K562 (cell line): ENCODE measurements at regions not wholly inside any gene's neighbourhood (a gene's known extent, or its start where the extent isn't known, plus 50 kb on each side); places are given as distances from the start of the nearest gene placed in this dataset.
A peak's percentile ranks its signal among the peaks of the same experiment; 100 is the strongest.

ENCODE experiments used
- AFF1 ChIP-seq, 2 experiments: fragments of 450-650 bp; IDR thresholded peaks; 2 replicates each; pipeline ENCODE4 v1.6.1; 2018; ENCODE audit warnings: mild to moderate bottlenecking in 2 of 2, low read depth in 1 of 2; ENCODE audit not compliant: partially characterized antibody in 2 of 2
- ATF1 ChIP-seq, 2 experiments: fragments of 450-650 bp in 1 of 2; IDR thresholded peaks; 2 replicates each; pipeline ENCODE4 v1.6.1; 2016; ENCODE audit warnings: missing compliant biosample characterization in 1 of 2, missing genetic modification characterization in 1 of 2
- BMI1 ChIP-seq: fragments of 150-350 bp; IDR thresholded peaks from 2 replicates; pipeline ENCODE4 v1.6.1; 2014; ENCODE audit warnings: low read length
- CBX3 ChIP-seq, 2 experiments: IDR thresholded peaks; 1 replicate in 1 of 2; 2 replicates in 1 of 2; pipeline ENCODE4 v1.6.1; 2012; ENCODE audit warnings: inconsistent platforms in 2 of 2, low read length in 2 of 2, borderline replicate concordance in 1 of 2, control low read depth in 1 of 2
- ESRRB ChIP-seq: fragments of 250-450 bp; sonication (Bioruptor Pico); IDR thresholded peaks from 2 replicates; pipeline ENCODE4 v1.5.0; 2020; ENCODE audit warnings: mild to moderate bottlenecking, moderate library complexity, borderline replicate concordance
- EWSR1 ChIP-seq: fragments of 450-650 bp; IDR thresholded peaks from 2 replicates; pipeline ENCODE4 v1.6.1; 2018; ENCODE audit warnings: borderline replicate concordance, mild to moderate bottlenecking, low read depth, moderate library complexity; ENCODE audit not compliant: partially characterized antibody
- GABPB2 ChIP-seq: fragments of 250-450 bp; sonication (Bioruptor Pico); conservative IDR thresholded peaks from 2 replicates; pipeline ENCODE4 v1.5.1; 2021; ENCODE audit warnings: mild to moderate bottlenecking
- IRF2 ChIP-seq: sonication (generic); formaldehyde crosslinking; IDR thresholded peaks from 2 replicates; pipeline ENCODE4 v1.8.1; 2022; ENCODE audit warnings: mild to moderate bottlenecking, missing genetic modification reagents
- KLF6 ChIP-seq: fragments of 250-450 bp; sonication (Bioruptor Pico); IDR thresholded peaks from 2 replicates; pipeline ENCODE4 v1.4.0; 2020; ENCODE audit warnings: mild to moderate bottlenecking, moderate library complexity, borderline replicate concordance
- MTA2 ChIP-seq: fragments of 450-650 bp; IDR thresholded peaks from 2 replicates; pipeline ENCODE4 v1.6.1; 2016; ENCODE audit warnings: low read depth
- NBN ChIP-seq: fragments of 450-650 bp; IDR thresholded peaks from 2 replicates; pipeline ENCODE4 v1.6.1; 2016; ENCODE audit warnings: low read depth, mild to moderate bottlenecking
- NFIC ChIP-seq: fragments of 450-650 bp; IDR thresholded peaks from 2 replicates; pipeline ENCODE4 v1.6.1; 2017; ENCODE audit warnings: mild to moderate bottlenecking, inconsistent platforms
- RAD51 ChIP-seq: fragments of 450-650 bp; IDR thresholded peaks from 2 replicates; pipeline ENCODE4 v1.7.1; 2016; ENCODE audit warnings: low read depth, mild to moderate bottlenecking, borderline replicate concordance
- SP2 ChIP-seq: IDR thresholded peaks from 2 replicates; pipeline ENCODE4 v1.6.1; 2011; ENCODE audit warnings: mild to moderate bottlenecking, low read depth, low read length, moderate library complexity; ENCODE audit not compliant: poor library complexity, severe bottlenecking; ENCODE audit errors: extremely low read depth
- TCF15 ChIP-seq: fragments of 250-450 bp; sonication (Bioruptor Pico); IDR thresholded peaks from 2 replicates; pipeline ENCODE4 v1.8.0; 2022; ENCODE audit warnings: moderate library complexity, mild to moderate bottlenecking, inconsistent platforms
- TCF7L2 ChIP-seq: fragments of 150-350 bp; IDR thresholded peaks from 2 replicates; pipeline ENCODE4 v1.6.1; 2016; ENCODE audit warnings: low read depth, mild to moderate bottlenecking, low read length, moderate library complexity
- THAP12 ChIP-seq: fragments of 250-450 bp; sonication (Bioruptor Pico); IDR thresholded peaks from 2 replicates; pipeline ENCODE4 v1.9.0; 2021; ENCODE audit warnings: mild to moderate bottlenecking, inconsistent platforms
- THRA ChIP-seq: fragments of 450-650 bp; IDR thresholded peaks from 2 replicates; pipeline ENCODE4 v1.6.1; 2017; ENCODE audit warnings: mild to moderate bottlenecking, moderate library complexity
- VEZF1 ChIP-seq: fragments of 200-800 bp; sonication (Bioruptor generic); IDR thresholded peaks from 2 replicates; pipeline ENCODE4 v1.6.1; 2017; ENCODE audit warnings: missing genetic modification characterization, missing compliant biosample characterization

GRCh38 chr4:26124753-26125321 is 196.0 kb upstream of the RBPJ start (continued):
- TF ChIP-seq GABPB2 (CRISPR knock-in tag) (no peak), MTA2 (no peak), SP2 (no peak), RAD51 (no peak), TCF15 (CRISPR knock-in tag) (no peak), CBX3 (IDR thresholded peaks at IDR 0.05; ENCODE audit: borderline replicate concordance in 1 of 2, low read length in 2 of 2) (no peak), ESRRB (CRISPR knock-in tag) (no peak), ATF1 (CRISPR knock-in tag; IDR thresholded peaks at IDR 0.05) (no peak), ATF1 (tag; IDR thresholded peaks at IDR 0.05) (peak; percentile 28; the same call in 1 of the 2 replicates), NFIC (peak; percentile 56), THRA (no peak), AFF1 (IDR thresholded peaks at IDR 0.05; ENCODE audit: low read depth in 1 of 2, partially characterized antibody in 2 of 2) (peak in 1 of 2 experiments; percentile 79), NBN (no peak), VEZF1 (CRISPR knock-in tag) (no peak), TCF7L2 (no peak), EWSR1 (no peak), KLF6 (CRISPR knock-in tag) (no peak), IRF2 (CRISPR knock-in tag) (no peak), THAP12 (CRISPR knock-in tag) (no peak), BMI1 (no peak)
